ENCODE measurements at regions not wholly inside any gene's neighbourhood (a gene's known extent, or its start where the extent isn't known, plus 50 kb on each side); places are given as distances from the start of the nearest gene placed in this dataset.

DNA sequence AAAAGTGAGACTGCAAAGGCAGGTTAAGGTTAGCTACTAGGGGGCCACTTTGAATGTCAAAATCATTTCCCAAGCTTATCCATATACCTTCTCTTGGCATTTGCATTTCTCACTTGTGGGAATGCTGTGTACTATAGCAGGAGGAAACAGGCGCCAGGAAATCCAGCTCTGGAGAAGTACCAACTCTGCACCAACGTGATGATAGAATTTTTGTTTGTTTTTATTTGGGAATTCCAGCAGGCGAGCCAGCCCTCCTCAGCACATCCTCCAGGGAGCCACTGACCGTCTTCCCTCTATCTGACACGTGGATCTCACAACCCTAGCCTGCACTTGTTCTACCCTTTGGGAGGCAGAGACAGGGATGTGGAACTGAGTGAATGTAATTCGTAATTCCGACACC is 318.0 kb downstream of the ACTL7B start (continued):
- TF ChIP-seq, protein P1, sequence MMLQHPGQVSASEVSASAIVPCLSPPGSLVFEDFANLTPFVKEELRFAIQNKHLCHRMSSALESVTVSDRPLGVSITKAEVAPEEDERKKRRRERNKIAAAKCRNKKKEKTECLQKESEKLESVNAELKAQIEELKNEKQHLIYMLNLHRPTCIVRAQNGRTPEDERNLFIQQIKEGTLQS (IDR thresholded peaks at IDR 0.05): no peak
- TF ChIP-seq FOSL1 (IDR thresholded peaks at IDR 0.05; ENCODE audit: low read depth) (no peak), EZH2phosphoT487 (IDR thresholded peaks at IDR 0.05; ENCODE audit: borderline replicate concordance) (no peak), CBX3 (IDR thresholded peaks at IDR 0.05; ENCODE audit: low read depth) (no peak), JUND (IDR thresholded peaks at IDR 0.05) (no peak)

- no peak for ATAC-seq
- TF ChIP-seq CTCF (IDR thresholded peaks at IDR 0.05 in 2 of 3, conservative IDR thresholded peaks at IDR 0.05 in 1 of 3; ENCODE audit: borderline replicate concordance in 1 of 3, insufficient read depth in 1 of 3, low read depth in 2 of 3, low read length in 2 of 3) (no peak), EZH2 (IDR thresholded peaks at IDR 0.05) (no peak), JUND (IDR thresholded peaks at IDR 0.05) (no peak), CEBPB (IDR thresholded peaks at IDR 0.05; ENCODE audit: low read depth) (no peak), EZH2phosphoT487 (IDR thresholded peaks at IDR 0.05; ENCODE audit: borderline replicate concordance) (no peak), ZNF274 (IDR thresholded peaks at IDR 0.05; ENCODE audit: low read depth, low read length) (no peak), SIN3A (IDR thresholded peaks at IDR 0.05; ENCODE audit: low read depth) (no peak), ELF1 (IDR thresholded peaks at IDR 0.05; ENCODE audit: borderline replicate concordance, low read depth) (no peak), CBX3 (IDR thresholded peaks at IDR 0.05; ENCODE audit: low read depth) (no peak), EGR1 (IDR thresholded peaks at IDR 0.05; ENCODE audit: low read depth) (no peak), RAD21 (IDR thresholded peaks at IDR 0.05; ENCODE audit: low read depth) (no peak), REST (IDR thresholded peaks at IDR 0.05; ENCODE audit: low read depth) (no peak), TCF7L2 (IDR thresholded peaks at IDR 0.05; ENCODE audit: borderline replicate concordance, extremely low read depth, insufficient read depth, insufficient read length) (no peak), YY1 (IDR thresholded peaks at IDR 0.05; ENCODE audit: extremely low read depth, insufficient replicate concordance, low read depth, low read length) (no peak), ZFX (IDR thresholded peaks at IDR 0.05) (no peak)
- TF ChIP-seq, protein P1 (IDR thresholded peaks at IDR 0.05): no peak
These were observed 318.8 kb downstream of the ACTL7B start for GRCh38 chr9:108536836-108537601.

More at GRCh38 chr9:108536836-108537601, 318.8 kb downstream of the ACTL7B start:
- Histone ChIP-seq H3K9me2 (ENCODE audit: insufficient read depth) (no peaks in the 10 kb centered on the region), H2AFZ (ENCODE audit: low read depth, low read length, poor library complexity, severe bottlenecking) (no peak overlapping the region), H3K4me3 (replicated peaks in 1 of 2; ENCODE audit: low read depth in 1 of 2, low read length in 2 of 2) (no peak overlapping the region), H3K9ac (ENCODE audit: low read length) (no peak overlapping the region), H3K27ac (ENCODE audit: low read depth, low read length) (no peak overlapping the region), H3K27me3 (ENCODE audit: insufficient read depth, low read length) (no peaks in the 10 kb centered on the region), H3K36me3 (ENCODE audit: control insufficient read depth in 1 of 2, insufficient read depth in 2 of 2, low read length in 2 of 2) (no peaks in the 10 kb centered on the region), H3K79me2 (ENCODE audit: insufficient read depth, low read length) (no peaks in the 10 kb centered on the region), H3K4me1 (ENCODE audit: control insufficient read depth in 1 of 2, insufficient read depth in 2 of 2, low read length in 2 of 2) (peaks cover 0 to 20% of the 10 kb centered on the region in 2 experiments; a peak in 2 of 4 replicates), H4K20me1 (ENCODE audit: insufficient read depth) (no peaks in the 10 kb centered on the region), H3K4me2 (ENCODE audit: low read length) (no peak overlapping the region), H3K9me3 (ENCODE audit: control insufficient read depth in 1 of 2, insufficient read depth in 1 of 2, low read depth in 1 of 2, low read length in 2 of 2) (no peaks in the 10 kb centered on the region)
- POLR2A ChIA-PET: no interaction called here
- intact Hi-C loops (cut with micrococcal nuclease): no loop called here
- no TSS peak for BruUV-seq (replicated peaks)
- RAD21 ChIA-PET (ENCODE audit: low non-redundant PET in 1 of 2, low total read pairs in 2 of 2, uncharacterized antibody in 2 of 2, unreplicated experiment in 2 of 2): no interaction called here
- no peak for DNase-seq (ENCODE audit: low read depth, low spot score)
- CTCF ChIA-PET: interaction anchor here (1.3 kb wide), 1 partner anchor 1112 kb away, joined by 3 read pairs; no protein-coding TSS in a partner anchor

Measured in HCT116 (cell line).